HCT116 (cell line): ENCODE measurements at regions not wholly inside any gene's neighbourhood (a gene's known extent, or its start where the extent isn't known, plus 50 kb on each side); places are given as distances from the start of the nearest gene placed in this dataset.

ENCODE experiments used
- ATAC-seq: fragments of 200-7000 bp; cut with Tn5 transposase; 2 replicates; pipeline ENCODE4 v1.9.1; 2020; ENCODE audit warnings: mild to moderate bottlenecking, moderate library complexity
- BruUV-seq: library from RNA; stranded (reverse); fragments of 400-500 nt; replicated peaks from 2 replicates; lab custom pipeline; 2021; lab: Mats Ljungman, UMichigan
- CTCF ChIA-PET: fragments of 300-600 bp; sonication (Branson Sonifier 250); formaldehyde crosslinking; loops from one replicate; lab custom pipeline; 2021; ENCODE audit warnings: antibody characterized with exemption; lab: Charles Lee
- POLR2A ChIA-PET: fragments of 300-600, 350-600 bp; sonication (Branson Sonifier 250); formaldehyde crosslinking; loops from one replicate; lab custom pipeline; 2021; ENCODE audit warnings: antibody characterized with exemption; lab: Charles Lee
- RAD21 ChIA-PET, 2 experiments: fragments of 300-600 bp; sonication (Branson Sonifier 250); formaldehyde crosslinking; loops; one replicate each; lab custom pipeline; 2023; ENCODE audit warnings: low total read pairs in 2 of 2; ENCODE audit not compliant: uncharacterized antibody in 2 of 2, unreplicated experiment in 2 of 2, low non-redundant PET in 1 of 2; lab: Charles Lee
- DNase-seq: peaks from one replicate; pipeline ENCODE4 v3.0.0-alpha.2; 2010; ENCODE audit warnings: low read depth, low spot score
- H2AFZ ChIP-seq: fragments of 200-600 bp; shearing (Covaris generic), sonication (generic); 2 replicates; pipeline ENCODE4 v1.6.1; 2017; ENCODE audit warnings: low read depth, mixed run types, mixed read lengths, antibody characterized with exemption, low read length; ENCODE audit not compliant: poor library complexity, severe bottlenecking
- H3K27ac ChIP-seq: 2 replicates; pipeline ENCODE4 v1.5.1; 2012; ENCODE audit warnings: low read depth, low read length
- H3K27me3 ChIP-seq: fragments of 200-600 bp; sonication (generic); 2 replicates; pipeline ENCODE4 v1.6.1; 2016; ENCODE audit warnings: mixed run types, low read length, mixed read lengths; ENCODE audit not compliant: insufficient read depth
- H3K36me3 ChIP-seq, 2 experiments: fragments of 200-500 bp in 1 of 2; fragments of 200-600 bp in 1 of 2; sonication (Bioruptor generic) in 1 of 2; sonication (generic) in 1 of 2; 2 replicates each; pipeline versions ENCODE4 v1.5.1 to v1.6.1; 2014 to 2016; ENCODE audit warnings: low read length in 2 of 2, inconsistent platforms in 1 of 2, mixed read lengths in 1 of 2, mixed run types in 1 of 2; ENCODE audit not compliant: insufficient read depth in 2 of 2, control insufficient read depth in 1 of 2
- H3K4me1 ChIP-seq, 2 experiments: fragments of 200-600 bp in 1 of 2; sonication (generic) in 1 of 2; 2 replicates each; pipeline versions ENCODE4 v1.5.1 to v1.6.1; 2012 to 2017; ENCODE audit warnings: low read length in 2 of 2, inconsistent platforms in 1 of 2, mild to moderate bottlenecking in 1 of 2, mixed read lengths in 1 of 2, mixed run types in 1 of 2, moderate library complexity in 1 of 2; ENCODE audit not compliant: insufficient read depth in 2 of 2, control insufficient read depth in 1 of 2
- H3K4me2 ChIP-seq: fragments of 200-600 bp; sonication (generic); 2 replicates; pipeline ENCODE4 v1.6.1; 2017; ENCODE audit warnings: mixed run types, low read length, mixed read lengths
- H3K4me3 ChIP-seq, 2 experiments: fragments of 200-600 bp in 1 of 2; sonication (generic) in 1 of 2; replicated peaks in 1 of 2; 2 replicates each; pipeline ENCODE4 v1.5.1; 2011 to 2016; ENCODE audit warnings: low read length in 2 of 2, control low read depth in 1 of 2, low read depth in 1 of 2, mild to moderate bottlenecking in 1 of 2, mixed read lengths in 1 of 2, mixed run types in 1 of 2
- H3K79me2 ChIP-seq: fragments of 200-600 bp; sonication (generic); 2 replicates; pipeline ENCODE4 v1.6.1; 2017; ENCODE audit warnings: mild to moderate bottlenecking, mixed run types, low read length, moderate library complexity, mixed read lengths; ENCODE audit not compliant: insufficient read depth
- H3K9ac ChIP-seq: fragments of 200-600 bp; sonication (generic); 2 replicates; pipeline ENCODE4 v1.6.1; 2016; ENCODE audit warnings: low read length, mixed read lengths
- H3K9me2 ChIP-seq: fragments of 200-600 bp; sonication (generic), shearing (Covaris generic); 2 replicates; pipeline ENCODE4 v1.6.1; 2017; ENCODE audit warnings: mixed run types, mild to moderate bottlenecking, moderate library complexity; ENCODE audit not compliant: insufficient read depth
- H3K9me3 ChIP-seq, 2 experiments: fragments of 200-500 bp in 1 of 2; fragments of 200-600 bp in 1 of 2; sonication (Bioruptor generic) in 1 of 2; sonication (generic) in 1 of 2; 2 replicates each; pipeline ENCODE4 v1.6.1; 2014 to 2017; ENCODE audit warnings: low read length in 2 of 2, mixed read lengths in 2 of 2, inconsistent platforms in 1 of 2, low read depth in 1 of 2, mild to moderate bottlenecking in 1 of 2, mixed run types in 1 of 2, moderate library complexity in 1 of 2; ENCODE audit not compliant: control insufficient read depth in 1 of 2, insufficient read depth in 1 of 2
- H4K20me1 ChIP-seq: fragments of 200-600 bp; sonication (generic), shearing (Covaris generic); 2 replicates; pipeline ENCODE4 v1.6.1; 2017; ENCODE audit warnings: mixed run types, mild to moderate bottlenecking, moderate library complexity; ENCODE audit not compliant: insufficient read depth
- ATF3 ChIP-seq: IDR thresholded peaks from 2 replicates; pipeline ENCODE4 v1.6.1; 2012
- CBX3 ChIP-seq: IDR thresholded peaks from 2 replicates; pipeline ENCODE4 v1.6.1; 2012; ENCODE audit warnings: low read depth
- CEBPB ChIP-seq: IDR thresholded peaks from 2 replicates; pipeline ENCODE4 v1.6.1; 2012; ENCODE audit warnings: low read depth
- EGR1 ChIP-seq: IDR thresholded peaks from 2 replicates; pipeline ENCODE4 v1.6.1; 2012; ENCODE audit warnings: low read depth
- EZH2 ChIP-seq: fragments of 200-600 bp; sonication (generic); IDR thresholded peaks from 2 replicates; pipeline ENCODE4 v1.6.1; 2017; ENCODE audit warnings: antibody characterized with exemption, mixed run types
- EZH2phosphoT487 ChIP-seq: fragments of 200-600 bp; IDR thresholded peaks from 2 replicates; pipeline ENCODE4 v1.6.1; 2018; ENCODE audit warnings: antibody characterized with exemption, borderline replicate concordance
- FOSL1 ChIP-seq: IDR thresholded peaks from 2 replicates; pipeline ENCODE4 v1.6.1; 2012; ENCODE audit warnings: low read depth
- JUND ChIP-seq: IDR thresholded peaks from 2 replicates; pipeline ENCODE4 v1.6.1; 2012
- MAX ChIP-seq: IDR thresholded peaks from 2 replicates; pipeline ENCODE4 v1.6.1; 2012
- POLR2AphosphoS5 ChIP-seq: IDR thresholded peaks from 2 replicates; pipeline ENCODE4 v1.6.1; 2011; ENCODE audit warnings: mild to moderate bottlenecking, low read depth, low read length, moderate library complexity
- RAD21 ChIP-seq: IDR thresholded peaks from 2 replicates; pipeline ENCODE4 v1.6.1; 2012; ENCODE audit warnings: low read depth, mild to moderate bottlenecking
- REST ChIP-seq: IDR thresholded peaks from 2 replicates; pipeline ENCODE4 v1.6.1; 2012; ENCODE audit warnings: low read depth
- SIN3A ChIP-seq: IDR thresholded peaks from 2 replicates; pipeline ENCODE4 v1.6.1; 2012; ENCODE audit warnings: low read depth
- SP1 ChIP-seq: IDR thresholded peaks from 2 replicates; pipeline ENCODE4 v1.6.1; 2012; ENCODE audit warnings: low read depth
- TCF7L2 ChIP-seq: IDR thresholded peaks from 2 replicates; pipeline ENCODE4 v1.7.0; 2011; ENCODE audit warnings: borderline replicate concordance, inconsistent platforms; ENCODE audit not compliant: insufficient read depth, insufficient read length; ENCODE audit errors: extremely low read depth
- ZFX ChIP-seq: fragments of 450-650 bp; IDR thresholded peaks from 2 replicates; pipeline ENCODE4 v1.6.1; 2017
- ZNF274 ChIP-seq: fragments of 200-500 bp; sonication (Bioruptor generic); IDR thresholded peaks from 2 replicates; pipeline ENCODE4 v1.6.1; 2014; ENCODE audit warnings: mild to moderate bottlenecking, low read depth, low read length, inconsistent platforms
- intact Hi-C: fragments of 100-400 bp; cut with micrococcal nuclease; formaldehyde crosslinking; loops from 2 replicates; pipeline ENCODE4 v1.10.0; 2022

GRCh38 chr9:20015427-20015931 is 226.6 kb upstream of the SLC24A2 start:
- no peak overlapping the region for H2AFZ ChIP-seq
- H3K9me3 ChIP-seq = no peaks in the 10 kb centered on the region
- BruUV-seq = no TSS peak
- no peaks in the 10 kb centered on the region for H4K20me1 ChIP-seq
- ChIA-PET CTCF (no interaction called here), POLR2A (no interaction called here), RAD21 (no interaction called here)
- no peaks in the 10 kb centered on the region for H3K27me3 ChIP-seq
- intact Hi-C loops = no loop called here
- DNase-seq (no peak), ATAC-seq (no peak)
- no peak overlapping the region for H3K9ac ChIP-seq
- no peaks in the 10 kb centered on the region for H3K79me2 ChIP-seq
- H3K4me1 ChIP-seq = no peaks in the 10 kb centered on the region
- H3K4me3 ChIP-seq = no peak overlapping the region
- no peak overlapping the region for H3K4me2 ChIP-seq
- no peaks in the 10 kb centered on the region for H3K9me2 ChIP-seq
- H3K27ac ChIP-seq = no peak overlapping the region
- TF ChIP-seq EZH2phosphoT487 = no peak
- TF ChIP-seq SP1 = no peak
- TF ChIP-seq ZFX = no peak
- TF ChIP-seq ZNF274 = no peak
- no peak for TF ChIP-seq SIN3A
- H3K36me3 ChIP-seq = no peaks in the 10 kb centered on the region

- Histone ChIP-seq H3K79me2 (no peaks in the 10 kb centered on the region), H2AFZ (no peak overlapping the region), H3K27ac (no peak overlapping the region), H3K4me3 (no peak overlapping the region), H3K9me2 (no peaks in the 10 kb centered on the region), H4K20me1 (no peaks in the 10 kb centered on the region), H3K4me1 (no peaks in the 10 kb centered on the region), H3K36me3 (no peaks in the 10 kb centered on the region), H3K27me3 (no peaks in the 10 kb centered on the region), H3K9ac (no peak overlapping the region), H3K4me2 (no peak overlapping the region), H3K9me3 (no peaks in the 10 kb centered on the region)
- ChIA-PET CTCF (no interaction called here), POLR2A (no interaction called here), RAD21 (no interaction called here)
- DNase-seq = no peak
- intact Hi-C loops = no loop called here
- no peak for ATAC-seq
- BruUV-seq = no TSS peak
- no peak for TF ChIP-seq SP1
- no peak for TF ChIP-seq FOSL1
- TF ChIP-seq MAX = no peak
- no peak for TF ChIP-seq POLR2AphosphoS5
- no peak for TF ChIP-seq TCF7L2
- TF ChIP-seq ZFX = no peak
- TF ChIP-seq JUND = no peak
- TF ChIP-seq ATF3 = no peak
- TF ChIP-seq CBX3 = no peak
- no peak for TF ChIP-seq RAD21
- TF ChIP-seq EZH2 = no peak
- TF ChIP-seq REST = no peak
- no peak for TF ChIP-seq EGR1
- no peak for TF ChIP-seq EZH2phosphoT487
- TF ChIP-seq CEBPB = no peak
Measured at GRCh38 chr9:20014168-20014567, 225.3 kb upstream of the SLC24A2 start.
